Panc1 (cell line): ENCODE measurements at regions not wholly inside any gene's neighbourhood (a gene's known extent, or its start where the extent isn't known, plus 50 kb on each side); places are given as distances from the start of the nearest gene placed in this dataset.

ENCODE experiments used
- ATAC-seq: fragments of 200-7000 bp; cut with Tn5 transposase; 2 replicates; pipeline ENCODE4 v1.9.1; 2020; ENCODE audit warnings: mild to moderate bottlenecking, moderate library complexity
- BruUV-seq: library from RNA; stranded (reverse); fragments of 400-500 nt; replicated peaks from 2 replicates; lab custom pipeline; 2021; lab: Mats Ljungman, UMichigan
- CTCF ChIA-PET: fragments of 300-600 bp; sonication (Branson Sonifier 250); formaldehyde crosslinking; loops from one replicate; lab custom pipeline; 2022; ENCODE audit warnings: antibody characterized with exemption; lab: Charles Lee
- POLR2A ChIA-PET: fragments of 300-600 bp; sonication (Branson Sonifier 250); formaldehyde crosslinking; loops from one replicate; lab custom pipeline; 2022; ENCODE audit warnings: antibody characterized with exemption; lab: Charles Lee
- DNase-seq: peaks from one replicate; pipeline ENCODE4 v3.0.0-alpha.2; 2010; ENCODE audit warnings: low read depth, low spot score
- H3K27ac ChIP-seq: 2 replicates; pipeline ENCODE4 v1.5.1; 2011; ENCODE audit warnings: mild to moderate bottlenecking, low read length, inconsistent platforms
- H3K27me3 ChIP-seq: fragments of 200-500 bp; sonication (Bioruptor generic); 2 replicates; pipeline ENCODE4 v1.6.0; 2014; ENCODE audit warnings: low read length, inconsistent platforms; ENCODE audit not compliant: control insufficient read depth, insufficient read depth
- H3K36me3 ChIP-seq: fragments of 200-500 bp; sonication (Bioruptor generic); 2 replicates; pipeline ENCODE4 v1.5.1; 2014; ENCODE audit warnings: inconsistent platforms, mild to moderate bottlenecking, low read length, moderate library complexity; ENCODE audit not compliant: control insufficient read depth, insufficient read depth
- H3K4me1 ChIP-seq: 2 replicates; pipeline ENCODE4 v1.5.1; 2011; ENCODE audit warnings: inconsistent platforms, mild to moderate bottlenecking, low read length, moderate library complexity; ENCODE audit not compliant: control insufficient read depth, insufficient read depth
- H3K4me3 ChIP-seq, 2 experiments: 2 replicates each; pipeline ENCODE4 v1.5.1; 2011 to 2012; ENCODE audit warnings: low read depth in 2 of 2, low read length in 2 of 2, mild to moderate bottlenecking in 2 of 2, inconsistent platforms in 1 of 2, moderate library complexity in 1 of 2
- H3K9me3 ChIP-seq: fragments of 200-500 bp; sonication (Bioruptor generic); 2 replicates; pipeline ENCODE4 v1.5.1; 2014; ENCODE audit warnings: low read depth, mild to moderate bottlenecking, inconsistent platforms, low read length, moderate library complexity; ENCODE audit not compliant: control insufficient read depth, insufficient read depth
- CTCF ChIP-seq: fragments of 450-650 bp; IDR thresholded peaks from 2 replicates; pipeline ENCODE4 v1.5.1; 2017; ENCODE audit warnings: mild to moderate bottlenecking
- POLR2AphosphoS5 ChIP-seq: IDR thresholded peaks from 2 replicates; pipeline ENCODE4 v1.6.1; 2012; ENCODE audit warnings: mild to moderate bottlenecking, low read depth, low read length, moderate library complexity
- SIN3A ChIP-seq: IDR thresholded peaks from 2 replicates; pipeline ENCODE4 v1.6.1; 2012; ENCODE audit warnings: low read depth, mild to moderate bottlenecking, low read length, moderate library complexity, borderline replicate concordance; ENCODE audit not compliant: insufficient read depth
- TCF7L2 ChIP-seq: IDR thresholded peaks from 2 replicates; pipeline ENCODE4 v1.6.1; 2011; ENCODE audit warnings: mild to moderate bottlenecking, low read depth, low read length, inconsistent platforms
- in situ Hi-C: cut with HindIII; loops from 2 replicates; pipeline ENCODE4 v1.10.0; 2016; ENCODE audit warnings: low sequenced_read_pairs, low pct_unique_long_range_greater_than_20kb
- intact Hi-C: fragments of 100-400 bp; cut with micrococcal nuclease; formaldehyde crosslinking; loops from one replicate; pipeline ENCODE4 v1.10.0; 2022; ENCODE audit not compliant: unreplicated experiment
- TF ChIP-seq, protein P1 (sequence below), 2 experiments: IDR thresholded peaks; 2 replicates each; pipeline ENCODE4 v1.6.1; 2011 to 2012; ENCODE audit warnings: low read depth in 2 of 2, control low read depth in 1 of 2, low read length in 1 of 2, mild to moderate bottlenecking in 1 of 2, moderate library complexity in 1 of 2; ENCODE audit not compliant: insufficient read depth in 1 of 2

DNA sequence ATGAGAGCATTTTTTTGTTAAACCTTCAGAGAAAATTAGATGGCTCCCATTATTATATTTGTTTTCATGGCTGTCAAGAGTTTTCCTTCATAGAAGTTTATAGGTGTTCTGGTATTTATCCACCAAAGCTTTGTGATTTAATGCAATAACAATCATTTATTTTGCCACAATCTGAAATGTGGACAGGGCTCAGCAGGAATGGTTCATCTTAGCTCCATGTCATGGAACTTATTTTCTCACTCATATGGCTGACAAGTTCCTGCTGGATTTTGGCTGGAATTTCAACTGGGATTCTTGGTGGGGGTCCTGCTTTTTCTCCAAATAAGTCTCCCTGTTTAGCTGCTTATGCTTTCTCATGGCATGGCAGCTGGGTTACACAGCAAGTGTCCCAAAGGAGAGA is 876.7 kb downstream of the QKI start:
- H3K27me3 ChIP-seq: no peaks in the 10 kb centered on the region
- H3K4me3 ChIP-seq: no peak overlapping the region
- no peak for ATAC-seq
- H3K9me3 ChIP-seq: no peaks in the 10 kb centered on the region
- POLR2A ChIA-PET: interaction anchor here (0.5 kb wide), 1 partner anchor 879 kb away, joined by 4 read pairs; no protein-coding TSS in a partner anchor
- in situ Hi-C loops: no loop called here
- intact Hi-C loops: no loop called here
- H3K36me3 ChIP-seq: no peaks in the 10 kb centered on the region
- DNase-seq: no peak
- H3K4me1 ChIP-seq: no peaks in the 10 kb centered on the region
- no TSS peak for BruUV-seq
- CTCF ChIA-PET: no interaction called here
- no peak for TF ChIP-seq POLR2AphosphoS5
- TF ChIP-seq, protein P1, sequence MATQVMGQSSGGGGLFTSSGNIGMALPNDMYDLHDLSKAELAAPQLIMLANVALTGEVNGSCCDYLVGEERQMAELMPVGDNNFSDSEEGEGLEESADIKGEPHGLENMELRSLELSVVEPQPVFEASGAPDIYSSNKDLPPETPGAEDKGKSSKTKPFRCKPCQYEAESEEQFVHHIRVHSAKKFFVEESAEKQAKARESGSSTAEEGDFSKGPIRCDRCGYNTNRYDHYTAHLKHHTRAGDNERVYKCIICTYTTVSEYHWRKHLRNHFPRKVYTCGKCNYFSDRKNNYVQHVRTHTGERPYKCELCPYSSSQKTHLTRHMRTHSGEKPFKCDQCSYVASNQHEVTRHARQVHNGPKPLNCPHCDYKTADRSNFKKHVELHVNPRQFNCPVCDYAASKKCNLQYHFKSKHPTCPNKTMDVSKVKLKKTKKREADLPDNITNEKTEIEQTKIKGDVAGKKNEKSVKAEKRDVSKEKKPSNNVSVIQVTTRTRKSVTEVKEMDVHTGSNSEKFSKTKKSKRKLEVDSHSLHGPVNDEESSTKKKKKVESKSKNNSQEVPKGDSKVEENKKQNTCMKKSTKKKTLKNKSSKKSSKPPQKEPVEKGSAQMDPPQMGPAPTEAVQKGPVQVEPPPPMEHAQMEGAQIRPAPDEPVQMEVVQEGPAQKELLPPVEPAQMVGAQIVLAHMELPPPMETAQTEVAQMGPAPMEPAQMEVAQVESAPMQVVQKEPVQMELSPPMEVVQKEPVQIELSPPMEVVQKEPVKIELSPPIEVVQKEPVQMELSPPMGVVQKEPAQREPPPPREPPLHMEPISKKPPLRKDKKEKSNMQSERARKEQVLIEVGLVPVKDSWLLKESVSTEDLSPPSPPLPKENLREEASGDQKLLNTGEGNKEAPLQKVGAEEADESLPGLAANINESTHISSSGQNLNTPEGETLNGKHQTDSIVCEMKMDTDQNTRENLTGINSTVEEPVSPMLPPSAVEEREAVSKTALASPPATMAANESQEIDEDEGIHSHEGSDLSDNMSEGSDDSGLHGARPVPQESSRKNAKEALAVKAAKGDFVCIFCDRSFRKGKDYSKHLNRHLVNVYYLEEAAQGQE (IDR thresholded peaks at IDR 0.05; ENCODE audit: insufficient read depth in 1 of 2, low read depth in 2 of 2, low read length in 1 of 2): no peak
- no peak overlapping the region for H3K27ac ChIP-seq

GRCh38 chr6:164290101-164290500 is 875.6 kb downstream of the QKI start:
- no TSS peak for BruUV-seq
- H3K27ac ChIP-seq: no peak overlapping the region
- H3K9me3 ChIP-seq: no peaks in the 10 kb centered on the region
- DNase-seq (no peak), ATAC-seq (no peak)
- TF ChIP-seq POLR2AphosphoS5 (no peak), CTCF (no peak), SIN3A (no peak), TCF7L2 (no peak)
- TF ChIP-seq, protein P1 (IDR thresholded peaks at IDR 0.05; ENCODE audit: insufficient read depth in 1 of 2, low read depth in 2 of 2, low read length in 1 of 2): no peak
- POLR2A ChIA-PET: no interaction called here
- no peaks in the 10 kb centered on the region for H3K36me3 ChIP-seq
- no peaks in the 10 kb centered on the region for H3K4me1 ChIP-seq
- in situ Hi-C loops (no loop called here), intact Hi-C loops (no loop called here)
- no peak overlapping the region for H3K4me3 ChIP-seq
- CTCF ChIA-PET: no interaction called here
- no peaks in the 10 kb centered on the region for H3K27me3 ChIP-seq
